GM10248 (cell line): ENCODE measurements at regions not wholly inside any gene's neighbourhood (a gene's known extent, or its start where the extent isn't known, plus 50 kb on each side); places are given as distances from the start of the nearest gene placed in this dataset.

ENCODE experiments used
- CTCF ChIA-PET: fragments of 300-600 bp; sonication (Branson Sonifier 250); formaldehyde crosslinking; extraction: SDS; loops from one replicate; lab custom pipeline; 2021; ENCODE audit warnings: antibody characterized with exemption; lab: Yijun Ruan, JAX
- POLR2A ChIA-PET: fragments of 350-650 bp; sonication (Branson Sonifier 250); formaldehyde crosslinking; extraction: SDS; loops from one replicate; lab custom pipeline; 2020; ENCODE audit warnings: antibody characterized with exemption; lab: Yijun Ruan, JAX
- DNase-seq: peaks from one replicate; pipeline ENCODE4 v3.0.0; 2012; ENCODE audit errors: extremely low spot score
- CTCF ChIP-seq: IDR thresholded peaks from 2 replicates; pipeline ENCODE4 v1.5.1; 2012; ENCODE audit warnings: mild to moderate bottlenecking, low read depth; ENCODE audit errors: extremely low read depth, missing control alignments, control extremely low read depth

GRCh38 chr7:97275475-97275874 is 158.0 kb downstream of the SDHAF3 start:
- CTCF ChIA-PET, result interaction anchor here (1.1 kb wide), 1 partner anchor 25 kb away, joined by 3 read pairs; no protein-coding TSS in a partner anchor
- POLR2A ChIA-PET, result no interaction called here

GRCh38 chr7:97280950-97281349 is 163.5 kb downstream of the SDHAF3 start:
- ChIA-PET CTCF (no interaction called here), POLR2A (no interaction called here)
- no peak for DNase-seq
- TF ChIP-seq CTCF, result no peak

More at GRCh38 chr7:97275475-97275874, 158.0 kb downstream of the SDHAF3 start:
- TF ChIP-seq CTCF, result no peak
- DNase-seq, result no peak

DNA sequence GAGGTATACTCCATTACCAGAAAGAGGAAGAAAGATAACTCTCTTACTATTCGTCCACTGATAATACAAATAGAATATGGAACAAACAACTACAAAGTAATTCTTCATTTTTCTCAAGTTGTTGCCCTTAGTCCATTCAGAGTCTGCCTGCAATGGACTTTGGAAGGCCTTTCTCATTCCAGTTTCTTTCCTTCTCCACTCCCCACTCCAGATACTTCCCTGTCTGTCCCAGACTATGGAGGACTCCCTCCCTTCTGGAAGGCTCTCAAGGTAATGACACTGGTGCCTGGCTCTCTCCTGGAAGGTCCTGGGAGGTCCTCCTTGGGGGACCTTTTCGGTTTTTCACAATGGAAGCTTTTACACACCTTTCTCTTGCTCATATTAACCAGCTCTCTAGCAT is 167.8 kb downstream of the SDHAF3 start:
- CTCF ChIA-PET, result interaction anchor here (1.1 kb wide), 1 partner anchor 16 kb away, joined by 3 read pairs; no protein-coding TSS in a partner anchor
- no peak for TF ChIP-seq CTCF
- DNase-seq, result no peak
- POLR2A ChIA-PET, result no interaction called here

DNA sequence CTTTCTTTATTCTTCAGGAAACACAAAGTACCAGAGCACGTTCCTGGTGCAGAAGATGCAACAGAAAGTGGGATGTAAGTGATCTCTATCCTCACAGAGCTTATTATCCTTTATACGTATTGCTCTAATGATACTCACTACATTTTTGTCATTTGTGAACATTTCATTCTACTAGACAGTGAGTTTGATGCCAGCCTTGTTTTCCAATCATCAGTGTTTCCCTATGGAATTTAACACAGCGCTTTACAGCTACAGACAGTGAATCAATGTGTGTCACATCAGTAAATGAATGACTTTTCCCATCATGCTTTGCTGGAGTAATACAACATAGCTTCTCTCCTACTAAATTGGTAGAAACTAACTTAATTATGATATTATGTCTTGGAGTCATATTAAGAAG is 175.5 kb downstream of the SDHAF3 start:
- no peak for DNase-seq
- TF ChIP-seq CTCF, result no peak
- CTCF ChIA-PET, result interaction anchor here (1.9 kb wide), 1 partner anchor 15 kb away, joined by 4 read pairs; no protein-coding TSS in a partner anchor
- POLR2A ChIA-PET, result no interaction called here

GRCh38 chr7:97298561-97298960 is 181.1 kb downstream of the SDHAF3 start:
- CTCF ChIA-PET, result interaction anchor here (1.0 kb wide), 1 partner anchor 15 kb away, joined by 3 read pairs; no protein-coding TSS in a partner anchor
- POLR2A ChIA-PET, result no interaction called here
- no peak for TF ChIP-seq CTCF
- no peak for DNase-seq

DNA sequence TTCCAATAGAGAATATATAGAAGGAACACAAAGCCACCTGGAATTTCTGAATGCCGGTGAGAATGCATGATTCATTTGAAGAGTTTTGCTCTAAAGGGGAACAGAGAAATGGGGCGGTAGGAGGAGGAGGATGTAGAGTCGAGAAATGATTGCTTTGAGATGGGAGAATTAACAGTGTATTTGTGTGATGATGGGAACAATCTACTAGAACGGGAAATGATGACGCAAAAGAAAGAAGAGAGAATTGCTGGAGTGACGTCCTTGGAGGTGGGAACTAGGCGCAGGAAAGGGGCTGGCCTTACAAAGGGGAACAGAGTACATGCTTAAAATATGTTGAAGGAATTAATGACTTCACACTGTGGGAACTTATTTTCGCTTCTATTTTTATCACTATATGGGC is 188.1 kb downstream of the SDHAF3 start:
- CTCF ChIA-PET, result no interaction called here
- POLR2A ChIA-PET, result no interaction called here
- no peak for TF ChIP-seq CTCF
- peak; percentile 6 for DNase-seq

DNA sequence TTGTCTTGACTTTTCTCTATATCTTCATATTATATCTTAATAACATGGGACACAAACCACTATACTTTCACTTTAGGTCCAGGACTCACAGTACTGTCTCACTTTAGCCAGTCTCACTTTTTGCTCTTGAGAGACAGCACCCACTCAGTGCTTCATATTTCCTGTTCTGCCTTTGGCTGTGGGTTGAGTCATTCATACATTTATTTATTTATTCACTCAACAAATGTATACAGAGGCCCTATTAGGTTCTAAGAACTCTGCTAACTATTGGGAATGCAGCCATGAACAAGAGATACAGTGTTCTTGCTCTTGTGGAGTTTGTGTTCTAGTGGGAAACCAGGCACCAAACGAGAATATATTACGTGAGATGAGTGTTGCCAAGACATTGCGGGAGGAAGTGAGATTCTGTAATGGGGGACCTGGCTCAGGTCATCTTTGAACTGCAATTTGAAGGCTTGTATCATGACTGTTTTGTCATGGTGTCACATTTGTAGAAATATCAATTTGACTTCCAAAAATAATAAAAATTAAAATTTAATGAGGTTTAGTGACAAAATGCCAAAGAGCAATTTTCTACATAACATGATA is 190.1 kb downstream of the SDHAF3 start:
- CTCF ChIA-PET, result interaction anchor here (1.5 kb wide), 1 partner anchor 17 kb away, joined by 3 read pairs; no protein-coding TSS in a partner anchor
- TF ChIP-seq CTCF, result no peak
- POLR2A ChIA-PET, result no interaction called here
- no peak for DNase-seq
